ENCODE measurements at regions not wholly inside any gene's neighbourhood (a gene's known extent, or its start where the extent isn't known, plus 50 kb on each side); places are given as distances from the start of the nearest gene placed in this dataset.

- no peak for TF ChIP-seq RAD21 (conservative IDR thresholded peaks at IDR 0.05)
- no peak for TF ChIP-seq MXI1 (conservative IDR thresholded peaks at IDR 0.05; ENCODE audit: poor library complexity, severe bottlenecking)
- TF ChIP-seq SMC3 (conservative IDR thresholded peaks at IDR 0.05; ENCODE audit: poor library complexity): no peak
- no peak for TF ChIP-seq TAF1 (IDR thresholded peaks at IDR 0.05; ENCODE audit: low read depth)
- peak; percentile 80 for TF ChIP-seq POLR2AphosphoS5 (IDR thresholded peaks at IDR 0.05)
- TF ChIP-seq, protein P1, sequence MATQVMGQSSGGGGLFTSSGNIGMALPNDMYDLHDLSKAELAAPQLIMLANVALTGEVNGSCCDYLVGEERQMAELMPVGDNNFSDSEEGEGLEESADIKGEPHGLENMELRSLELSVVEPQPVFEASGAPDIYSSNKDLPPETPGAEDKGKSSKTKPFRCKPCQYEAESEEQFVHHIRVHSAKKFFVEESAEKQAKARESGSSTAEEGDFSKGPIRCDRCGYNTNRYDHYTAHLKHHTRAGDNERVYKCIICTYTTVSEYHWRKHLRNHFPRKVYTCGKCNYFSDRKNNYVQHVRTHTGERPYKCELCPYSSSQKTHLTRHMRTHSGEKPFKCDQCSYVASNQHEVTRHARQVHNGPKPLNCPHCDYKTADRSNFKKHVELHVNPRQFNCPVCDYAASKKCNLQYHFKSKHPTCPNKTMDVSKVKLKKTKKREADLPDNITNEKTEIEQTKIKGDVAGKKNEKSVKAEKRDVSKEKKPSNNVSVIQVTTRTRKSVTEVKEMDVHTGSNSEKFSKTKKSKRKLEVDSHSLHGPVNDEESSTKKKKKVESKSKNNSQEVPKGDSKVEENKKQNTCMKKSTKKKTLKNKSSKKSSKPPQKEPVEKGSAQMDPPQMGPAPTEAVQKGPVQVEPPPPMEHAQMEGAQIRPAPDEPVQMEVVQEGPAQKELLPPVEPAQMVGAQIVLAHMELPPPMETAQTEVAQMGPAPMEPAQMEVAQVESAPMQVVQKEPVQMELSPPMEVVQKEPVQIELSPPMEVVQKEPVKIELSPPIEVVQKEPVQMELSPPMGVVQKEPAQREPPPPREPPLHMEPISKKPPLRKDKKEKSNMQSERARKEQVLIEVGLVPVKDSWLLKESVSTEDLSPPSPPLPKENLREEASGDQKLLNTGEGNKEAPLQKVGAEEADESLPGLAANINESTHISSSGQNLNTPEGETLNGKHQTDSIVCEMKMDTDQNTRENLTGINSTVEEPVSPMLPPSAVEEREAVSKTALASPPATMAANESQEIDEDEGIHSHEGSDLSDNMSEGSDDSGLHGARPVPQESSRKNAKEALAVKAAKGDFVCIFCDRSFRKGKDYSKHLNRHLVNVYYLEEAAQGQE (IDR thresholded peaks at IDR 0.05; ENCODE audit: borderline replicate concordance): peak; percentile 24
- peak; percentile 89 for TF ChIP-seq EP300 (conservative IDR thresholded peaks at IDR 0.05; ENCODE audit: poor library complexity, severe bottlenecking)
- no peak for TF ChIP-seq EZH2 (IDR thresholded peaks at IDR 0.05; ENCODE audit: borderline replicate concordance, insufficient read depth, low read length, poor library complexity, severe bottlenecking)
- TF ChIP-seq CTCF (IDR thresholded peaks at IDR 0.05; ENCODE audit: poor library complexity, severe bottlenecking): no peak
- no peak overlapping the region for H3K9ac ChIP-seq (ENCODE audit: low read length)
Observed at GRCh38 chrX:104316739-104317138, 62.0 kb upstream of the ESX1 start.

GRCh38 chrX:104315555-104315954 is 60.8 kb upstream of the ESX1 start:
- no peak overlapping the region for H3K27ac ChIP-seq (ENCODE audit: low read length)
- no peaks in the 10 kb centered on the region for H3K27me3 ChIP-seq (ENCODE audit: insufficient read depth, low read depth, low read length)
- no peak overlapping the region for H3K4me2 ChIP-seq (ENCODE audit: low read length)
- H2AFZ ChIP-seq (ENCODE audit: low read depth, low read length): no peak overlapping the region
- no peaks in the 10 kb centered on the region for H3F3A ChIP-seq (ENCODE audit: insufficient read depth, low read length, poor library complexity, severe bottlenecking)
- no peaks in the 10 kb centered on the region for H3K79me2 ChIP-seq (replicated peaks; ENCODE audit: insufficient read depth, low read length)
- no peak overlapping the region for H3K4me3 ChIP-seq (ENCODE audit: low read length)
- H4K20me1 ChIP-seq (ENCODE audit: insufficient read depth): no peaks in the 10 kb centered on the region
- H3K36me3 ChIP-seq (ENCODE audit: insufficient read depth, low read length): no peaks in the 10 kb centered on the region
- H3K9me3 ChIP-seq (ENCODE audit: low read length): no peaks in the 10 kb centered on the region
- no peaks in the 10 kb centered on the region for H3K9me2 ChIP-seq (ENCODE audit: insufficient read depth, low read length)
- no peak overlapping the region for H3K9ac ChIP-seq (ENCODE audit: low read length)
- no peak for TF ChIP-seq EP300 (conservative IDR thresholded peaks at IDR 0.05; ENCODE audit: poor library complexity, severe bottlenecking)
- TF ChIP-seq CTCF (IDR thresholded peaks at IDR 0.05; ENCODE audit: poor library complexity, severe bottlenecking): no peak
- no peak for TF ChIP-seq TAF1 (IDR thresholded peaks at IDR 0.05; ENCODE audit: low read depth)
- TF ChIP-seq EZH2 (IDR thresholded peaks at IDR 0.05; ENCODE audit: borderline replicate concordance, insufficient read depth, low read length, poor library complexity, severe bottlenecking): no peak
- no peak for TF ChIP-seq POLR2AphosphoS5 (IDR thresholded peaks at IDR 0.05)
- no peak for TF ChIP-seq MXI1 (conservative IDR thresholded peaks at IDR 0.05; ENCODE audit: poor library complexity, severe bottlenecking)
- TF ChIP-seq RAD21 (conservative IDR thresholded peaks at IDR 0.05): no peak

More at GRCh38 chrX:104316739-104317138, 62.0 kb upstream of the ESX1 start:
- H2AFZ ChIP-seq (ENCODE audit: low read depth, low read length): no peak overlapping the region
- H4K20me1 ChIP-seq (ENCODE audit: insufficient read depth): no peaks in the 10 kb centered on the region
- no peaks in the 10 kb centered on the region for H3K79me2 ChIP-seq (replicated peaks; ENCODE audit: insufficient read depth, low read length)
- no peaks in the 10 kb centered on the region for H3K27me3 ChIP-seq (ENCODE audit: insufficient read depth, low read depth, low read length)
- H3K9me3 ChIP-seq (ENCODE audit: low read length): no peaks in the 10 kb centered on the region
- no peaks in the 10 kb centered on the region for H3K36me3 ChIP-seq (ENCODE audit: insufficient read depth, low read length)
- H3K4me3 ChIP-seq (ENCODE audit: low read length): no peak overlapping the region
- no peaks in the 10 kb centered on the region for H3K9me2 ChIP-seq (ENCODE audit: insufficient read depth, low read length)
- H3K4me2 ChIP-seq (ENCODE audit: low read length): no peak overlapping the region
- no peaks in the 10 kb centered on the region for H3F3A ChIP-seq (ENCODE audit: insufficient read depth, low read length, poor library complexity, severe bottlenecking)
- H3K27ac ChIP-seq (ENCODE audit: low read length): peak overlapping the region; percentile 55
